Kidney epithelial cell (primary cell): ENCODE measurements at regions not wholly inside any gene's neighbourhood (a gene's known extent, or its start where the extent isn't known, plus 50 kb on each side); places are given as distances from the start of the nearest gene placed in this dataset.
A peak's percentile ranks its signal among the peaks of the same experiment; 100 is the strongest.

Source experiments
- DNase-seq: peaks from one replicate; pipeline ENCODE4 v3.0.0-alpha.2; 2010; ENCODE audit warnings: low read depth
- H3K27me3 ChIP-seq: 2 replicates; pipeline ENCODE4 v1.6.0; 2011; ENCODE audit warnings: low read length; ENCODE audit not compliant: control insufficient read depth, insufficient read depth
- H3K36me3 ChIP-seq: 2 replicates; pipeline ENCODE4 v1.5.1; 2011; ENCODE audit warnings: low read length; ENCODE audit not compliant: control insufficient read depth, insufficient read depth
- H3K4me3 ChIP-seq: 2 replicates; pipeline ENCODE4 v1.5.1; 2011; ENCODE audit warnings: low read depth, mild to moderate bottlenecking, control low read depth, low read length
- CTCF ChIP-seq: IDR thresholded peaks from 2 replicates; pipeline ENCODE4 v1.5.1; 2011; ENCODE audit warnings: mild to moderate bottlenecking, moderate library complexity, low read length, control low read depth, inconsistent platforms; ENCODE audit not compliant: insufficient read depth, poor library complexity, severe bottlenecking

- TF ChIP-seq CTCF = no peak
- H3K4me3 ChIP-seq = no peak overlapping the region
- DNase-seq = no peak
- H3K36me3 ChIP-seq = no peaks in the 10 kb centered on the region
- H3K27me3 ChIP-seq = no peaks in the 10 kb centered on the region
Observed at GRCh38 chr4:132593717-132594400, 555.2 kb upstream of the PCDH10 start.

GRCh38 chr4:132596186-132596585 lies 552.9 kb upstream of the PCDH10 start:
- Histone ChIP-seq H3K36me3 (no peaks in the 10 kb centered on the region), H3K27me3 (no peaks in the 10 kb centered on the region), H3K4me3 (no peak overlapping the region)
- TF ChIP-seq CTCF = no peak
- DNase-seq = no peak

- DNase-seq = no peak
- H3K4me3 ChIP-seq = no peak overlapping the region
- H3K36me3 ChIP-seq = no peaks in the 10 kb centered on the region
- H3K27me3 ChIP-seq = no peaks in the 10 kb centered on the region
- TF ChIP-seq CTCF = no peak
Observed at GRCh38 chr4:132605551-132605950, 543.5 kb upstream of the PCDH10 start.

DNA sequence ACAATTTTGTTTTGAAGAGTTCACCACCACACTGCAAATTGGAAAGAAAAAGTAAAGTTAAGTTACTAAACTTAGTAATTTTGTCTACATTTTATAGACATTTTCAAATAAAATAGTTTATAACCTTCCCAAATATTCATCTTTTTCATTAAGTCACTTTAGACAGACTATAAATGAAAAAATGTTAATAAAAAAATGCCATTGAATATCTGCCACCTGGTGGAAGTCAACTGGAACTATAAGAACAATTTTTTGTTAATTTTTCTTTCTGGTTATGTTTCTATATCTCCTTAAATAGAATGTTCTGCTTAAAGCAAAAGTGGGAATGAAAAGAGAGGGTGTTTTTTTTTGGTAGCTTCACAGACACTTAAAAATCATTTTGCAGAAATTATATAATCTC lies 534.4 kb upstream of the PCDH10 start:
- no peaks in the 10 kb centered on the region for H3K27me3 ChIP-seq
- DNase-seq = no peak
- H3K4me3 ChIP-seq = no peak overlapping the region
- TF ChIP-seq CTCF = peak; percentile 28
- no peaks in the 10 kb centered on the region for H3K36me3 ChIP-seq

DNA sequence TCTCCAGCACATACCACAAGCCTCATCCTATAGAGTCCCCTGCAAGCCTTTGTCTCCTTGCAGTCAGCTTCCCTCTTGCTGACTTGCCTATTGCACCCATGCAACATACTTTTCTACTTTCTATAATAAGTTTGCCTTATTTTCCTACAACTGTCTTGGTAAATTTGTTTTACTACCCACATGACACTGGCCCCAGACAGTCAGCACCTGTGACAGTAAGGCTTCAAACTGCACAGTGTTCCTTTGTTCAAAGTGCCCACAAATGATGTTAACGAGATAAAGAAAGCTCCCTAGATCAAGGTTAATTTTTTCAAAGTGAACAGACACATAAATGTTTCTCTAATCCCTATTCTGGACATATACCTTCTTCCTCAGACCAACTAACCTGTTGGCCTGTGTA lies 529.1 kb upstream of the PCDH10 start:
- Histone ChIP-seq H3K36me3 (no peaks in the 10 kb centered on the region), H3K4me3 (no peak overlapping the region), H3K27me3 (no peaks in the 10 kb centered on the region)
- no peak for DNase-seq
- no peak for TF ChIP-seq CTCF
